ENCODE measurements at regions not wholly inside any gene's neighbourhood (a gene's known extent, or its start where the extent isn't known, plus 50 kb on each side); places are given as distances from the start of the nearest gene placed in this dataset.

GRCh38 chr13:80226645-80227044, 114.3 kb downstream of the SPRY2 start:
- no peak for TF ChIP-seq CTCF (IDR thresholded peaks at IDR 0.05)
- TF ChIP-seq POLR2A (IDR thresholded peaks at IDR 0.05) = no peak

Measured in heart left ventricle (tissue), 13 donors.